Activated CD8-positive, alpha-beta memory T cell treated with anti-CD3 and anti-CD28 coated beads for 1 hour (primary cell): ENCODE measurements at regions not wholly inside any gene's neighbourhood (a gene's known extent, or its start where the extent isn't known, plus 50 kb on each side); places are given as distances from the start of the nearest gene placed in this dataset.

Experiments
- DNase-seq, 2 donors: peaks; one replicate each; pipeline ENCODE4 v3.0.0-alpha.2; 2020; ENCODE audit warnings: low read depth in 1 of 2; ENCODE audit errors: extremely low read depth in 1 of 2

DNA sequence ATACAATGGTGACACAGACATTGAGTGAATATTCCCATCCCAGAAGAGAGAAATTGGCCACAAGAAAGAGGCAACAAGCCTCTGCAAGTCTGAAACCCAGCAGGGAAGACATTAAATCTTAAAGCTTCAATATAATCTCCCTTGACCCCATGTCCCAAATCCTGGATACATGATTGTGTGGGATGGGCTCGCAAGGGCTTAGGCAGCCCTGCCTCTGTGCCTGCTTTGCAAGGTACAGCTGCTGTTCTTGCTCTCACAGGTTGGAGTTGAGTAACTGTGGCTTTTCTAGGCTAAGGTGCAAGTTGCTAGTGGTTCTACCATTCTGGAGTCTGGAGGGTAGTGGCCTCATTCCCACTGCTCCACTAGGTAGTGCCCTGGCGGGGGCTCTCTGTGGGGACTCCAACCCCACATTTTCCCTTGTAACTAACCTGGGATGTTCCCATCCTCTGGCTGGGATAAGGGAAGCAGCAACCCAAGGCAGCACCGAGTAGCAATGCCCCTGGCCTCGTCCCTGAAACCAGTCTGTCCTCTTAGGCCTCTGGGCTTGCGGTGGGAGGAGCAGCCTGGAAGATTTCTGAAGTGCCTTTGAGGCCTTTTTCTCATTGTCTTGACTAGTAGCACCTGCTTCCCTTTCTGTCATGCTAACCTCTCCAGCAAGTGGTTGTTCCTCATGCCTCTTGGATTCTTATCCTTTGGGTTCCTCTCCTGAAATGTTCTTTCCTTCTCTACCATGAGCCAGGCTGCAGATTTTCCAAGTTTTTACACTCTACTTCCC, 90.0 kb downstream of the FAM174B start:
- no peak for DNase-seq

DNA sequence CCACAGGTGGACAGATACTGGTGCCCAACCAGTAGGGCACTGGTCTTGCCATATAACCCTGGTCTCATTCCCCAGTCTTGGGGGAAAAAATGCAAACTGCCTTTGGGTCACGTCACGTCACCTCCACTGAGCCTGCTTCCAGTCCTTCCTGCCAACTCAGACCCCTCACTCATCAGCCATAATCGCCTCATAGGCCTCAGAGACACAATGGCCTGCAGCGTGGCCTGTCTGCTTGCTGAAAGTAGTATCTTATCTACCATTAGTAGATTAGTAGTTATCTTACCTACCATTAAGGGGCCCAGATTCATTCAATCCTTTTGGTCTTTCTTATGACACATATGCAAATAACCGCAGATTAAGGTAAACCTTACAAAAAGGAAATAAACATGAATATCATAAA, 93.8 kb downstream of the FAM174B start:
- DNase-seq, result no peak

DNA sequence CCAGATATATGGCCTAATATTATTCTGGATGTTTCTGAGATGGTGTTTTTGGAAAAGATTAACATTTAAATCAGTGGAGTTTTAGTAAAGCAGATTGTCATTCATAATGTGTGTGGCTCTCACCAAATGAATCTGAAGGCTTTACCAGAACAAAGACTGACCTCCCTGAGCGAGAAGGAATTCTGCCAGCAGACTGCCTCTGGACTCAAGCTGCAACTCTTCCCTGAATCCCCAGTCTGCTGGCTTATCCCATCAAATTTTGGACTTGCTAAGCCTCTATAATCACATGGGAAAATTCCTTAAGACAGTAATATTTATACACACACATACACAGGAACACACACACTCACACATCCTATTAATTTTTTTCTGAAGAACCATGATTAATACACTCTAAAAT, 102.3 kb downstream of the FAM174B start:
- DNase-seq, result no peak

DNA sequence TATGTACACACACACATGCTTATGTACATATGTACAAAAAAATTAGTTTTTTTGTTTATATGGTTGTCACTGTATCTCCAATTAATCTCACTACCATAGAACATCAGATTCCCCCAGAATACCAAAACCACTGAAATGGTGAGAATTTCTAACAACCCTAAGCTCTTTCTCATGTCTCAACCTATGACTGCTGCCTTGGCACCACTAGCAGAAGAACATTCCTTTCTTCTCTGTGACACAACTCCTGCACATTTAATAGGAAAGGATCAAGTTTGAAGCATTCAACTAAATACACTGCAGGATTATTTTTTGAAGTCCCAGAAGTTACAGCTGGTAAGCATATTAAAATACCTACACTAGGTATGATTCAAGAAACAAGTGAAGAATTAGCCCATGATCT, 109.6 kb downstream of the FAM174B start:
- no peak for DNase-seq

DNA sequence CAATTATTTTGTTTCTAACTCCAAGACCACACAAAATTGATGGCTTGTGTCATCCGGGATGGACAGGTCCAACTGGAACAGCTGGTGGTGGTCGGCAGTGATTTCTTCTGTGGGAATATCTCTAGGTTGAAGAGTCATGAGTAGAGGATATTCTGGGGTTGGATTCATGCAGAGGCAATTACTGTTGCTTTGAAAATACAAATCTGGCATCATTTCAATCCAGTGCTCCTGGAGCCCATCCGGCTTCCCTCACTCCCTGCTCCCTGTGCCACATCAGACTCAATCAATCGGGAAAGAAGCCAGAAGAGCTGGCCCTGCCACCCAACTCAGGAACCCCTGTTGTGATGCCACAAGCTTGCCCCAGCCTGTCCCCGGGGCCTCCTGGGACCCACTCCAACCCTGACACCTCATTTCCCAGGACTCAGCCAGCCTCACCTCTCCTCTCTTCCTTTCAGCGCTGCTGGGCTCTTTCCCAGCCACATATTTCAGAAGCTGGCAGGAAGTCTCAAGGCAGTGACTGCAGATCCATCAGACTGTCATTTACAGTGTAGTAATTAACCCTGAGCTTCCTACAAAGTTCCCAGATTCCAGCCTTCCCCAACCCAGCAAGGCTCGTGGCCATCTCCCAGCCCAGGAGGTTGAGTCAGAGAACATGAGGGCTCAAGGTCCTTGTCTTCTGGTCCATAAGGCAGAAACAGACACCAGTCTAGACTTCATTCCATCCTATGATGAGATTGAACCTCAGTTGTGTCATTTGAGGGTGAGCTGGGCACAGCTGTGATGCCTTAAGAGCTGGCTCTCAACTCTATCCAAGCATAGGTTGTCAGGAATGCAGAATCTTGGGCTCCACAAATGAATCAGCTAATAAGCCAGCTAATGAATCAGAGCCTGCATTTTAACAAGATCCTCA, 114.0 kb downstream of the FAM174B start:
- DNase-seq, result no peak

DNA sequence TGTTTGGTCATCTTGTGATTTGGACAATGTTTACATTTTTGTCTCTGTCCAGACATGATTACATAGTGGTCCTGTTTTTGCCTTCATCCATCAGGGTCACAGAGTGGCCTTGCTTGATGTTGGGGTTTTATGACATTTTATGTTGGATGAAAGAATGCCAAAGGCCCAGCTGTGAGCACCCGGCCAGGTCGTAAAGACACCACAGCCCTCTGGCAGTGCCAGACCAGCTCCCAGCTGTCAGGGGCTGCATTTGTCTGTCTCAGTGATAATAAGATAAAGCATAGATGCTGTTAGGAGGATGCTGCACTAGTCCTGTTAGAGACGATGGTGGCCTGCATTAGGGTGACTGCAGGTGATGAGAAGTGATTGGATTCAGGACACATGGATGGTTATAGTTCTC, 117.5 kb downstream of the FAM174B start:
- DNase-seq, result no peak

DNA sequence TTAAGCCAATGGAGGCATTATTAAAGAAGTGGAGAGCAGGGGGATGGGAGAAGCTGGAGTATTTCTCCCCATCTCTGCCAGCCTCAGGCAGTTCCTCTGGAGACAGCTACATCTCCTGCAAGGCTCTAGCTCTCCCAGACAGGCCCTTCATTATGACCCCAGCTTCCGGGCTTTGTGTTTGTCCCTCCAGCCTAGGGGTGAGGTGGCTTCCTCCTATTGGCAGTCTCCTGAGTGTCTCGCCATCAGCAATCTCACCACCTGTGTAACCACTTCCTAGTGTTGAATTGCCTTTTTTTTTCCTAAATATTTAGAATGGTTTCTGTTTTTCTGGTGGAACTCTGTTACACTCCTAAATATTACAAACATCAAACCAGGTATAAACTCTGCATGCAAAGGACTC, 122.3 kb downstream of the FAM174B start:
- no peak for DNase-seq

DNA sequence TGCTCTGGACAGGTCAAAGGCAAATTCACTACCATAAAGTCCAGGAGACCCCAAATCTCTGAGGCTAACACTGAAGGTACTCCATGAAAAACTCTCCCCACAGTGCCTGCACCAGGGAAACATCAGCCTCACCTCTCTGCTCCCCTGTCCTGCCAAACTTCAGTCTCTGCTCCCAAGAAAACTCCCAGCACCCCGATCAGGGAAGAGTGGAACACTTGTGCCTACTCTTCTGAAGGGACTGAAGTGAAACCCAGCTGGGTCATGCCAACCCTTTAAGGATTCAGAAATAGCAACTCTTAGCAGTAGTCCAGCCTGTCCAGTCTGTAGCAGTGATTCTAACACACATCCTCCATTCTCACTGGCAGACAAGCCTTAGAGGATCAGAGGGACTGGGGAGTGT, 124.2 kb downstream of the FAM174B start:
- no peak for DNase-seq

DNA sequence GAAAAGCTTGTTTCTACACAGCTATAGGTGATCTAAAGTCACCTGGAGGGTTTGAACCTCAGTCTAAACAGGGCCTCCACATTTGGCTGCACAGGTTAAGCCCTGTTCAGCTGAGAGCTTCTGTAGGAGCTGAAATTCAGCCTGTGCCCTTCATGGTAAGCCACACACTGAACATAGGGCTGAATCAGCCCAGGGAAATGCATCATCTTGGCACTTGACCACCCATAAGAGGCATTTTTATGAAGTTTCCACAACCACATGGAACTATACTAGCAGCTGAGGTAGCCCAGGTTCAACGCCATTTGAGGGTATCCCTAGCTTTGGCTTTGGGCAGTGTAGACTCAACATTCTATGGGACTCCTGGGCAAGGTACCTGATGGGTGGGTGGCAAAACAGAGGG, 126.8 kb downstream of the FAM174B start:
- no peak for DNase-seq

DNA sequence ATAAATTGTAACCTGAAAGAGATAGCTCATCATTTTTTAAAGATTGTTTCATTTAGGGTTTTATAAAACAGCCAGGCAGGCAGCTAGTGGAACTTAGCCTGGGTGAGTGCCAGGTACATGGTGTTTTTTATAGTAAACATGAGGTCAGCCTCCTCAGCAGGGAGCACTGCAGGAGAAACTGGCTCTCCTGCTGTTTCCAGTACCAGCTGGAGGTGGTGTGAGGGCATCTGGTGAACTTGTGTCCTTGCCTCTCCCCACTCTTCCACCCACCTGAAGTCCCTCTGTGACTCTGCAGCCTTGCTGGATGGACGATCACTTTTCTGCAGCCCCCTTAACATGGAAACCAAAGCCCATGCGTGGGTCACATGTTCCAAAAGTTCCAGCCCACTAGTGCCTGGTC, 128.4 kb downstream of the FAM174B start:
- DNase-seq, result no peak

DNA sequence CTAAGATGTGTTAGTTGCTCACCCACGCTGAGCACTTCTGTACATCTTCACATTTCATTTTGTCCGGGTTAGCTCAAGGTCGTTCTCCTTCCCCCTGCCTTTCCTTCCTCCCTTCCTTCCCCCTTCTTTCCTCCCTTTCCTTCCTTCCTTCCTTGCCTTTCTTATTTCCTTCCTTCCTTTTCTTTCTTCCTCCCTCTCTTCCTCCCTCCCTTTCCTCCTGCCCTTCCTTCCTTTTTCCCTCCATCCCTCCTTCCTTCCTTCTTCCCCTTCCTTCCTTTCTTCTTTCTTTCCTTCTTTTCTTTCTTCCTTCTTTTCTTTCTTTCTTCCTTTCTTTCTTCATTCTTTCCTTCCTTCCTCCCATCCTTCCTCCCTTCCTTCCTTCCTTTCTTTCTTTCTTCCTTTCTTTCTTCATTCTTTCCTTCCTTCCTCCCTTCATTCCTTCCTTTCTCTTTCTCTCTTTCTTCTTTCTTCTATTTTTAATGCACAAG, 129.8 kb downstream of the FAM174B start:
- no peak for DNase-seq

DNA sequence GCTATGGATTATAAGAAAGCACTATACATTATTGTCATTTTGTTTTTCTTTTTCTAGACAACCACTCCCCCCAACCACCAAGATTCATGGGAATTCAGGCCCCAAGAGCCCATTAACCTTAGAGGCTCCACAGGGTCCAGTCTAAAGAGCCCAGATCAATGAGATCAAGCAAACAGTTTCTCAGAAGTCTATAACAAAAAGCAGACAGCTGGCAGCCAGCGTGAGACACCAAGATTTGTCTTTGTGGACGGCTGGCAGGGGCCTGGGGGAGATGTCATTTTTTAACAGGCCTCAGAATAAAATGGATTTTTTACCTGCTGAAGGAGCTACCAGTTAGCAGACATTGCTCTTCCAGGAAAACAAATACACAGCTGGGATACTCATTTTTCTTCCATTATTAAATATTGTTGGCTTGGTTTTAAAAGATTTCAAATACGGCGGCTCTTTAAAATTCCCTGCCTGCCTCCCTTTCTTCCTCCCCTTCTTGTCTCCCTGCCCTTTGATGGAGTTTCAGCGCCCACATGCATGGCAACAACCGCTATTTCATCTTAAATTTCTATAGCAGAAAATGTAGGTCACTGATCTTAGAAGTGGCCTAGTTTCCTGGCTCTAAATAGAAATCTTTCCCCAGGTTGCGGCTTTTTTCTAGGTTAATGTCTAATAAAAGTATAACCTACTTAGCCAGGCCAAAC, 130.6 kb downstream of the FAM174B start:
- no peak for DNase-seq

DNA sequence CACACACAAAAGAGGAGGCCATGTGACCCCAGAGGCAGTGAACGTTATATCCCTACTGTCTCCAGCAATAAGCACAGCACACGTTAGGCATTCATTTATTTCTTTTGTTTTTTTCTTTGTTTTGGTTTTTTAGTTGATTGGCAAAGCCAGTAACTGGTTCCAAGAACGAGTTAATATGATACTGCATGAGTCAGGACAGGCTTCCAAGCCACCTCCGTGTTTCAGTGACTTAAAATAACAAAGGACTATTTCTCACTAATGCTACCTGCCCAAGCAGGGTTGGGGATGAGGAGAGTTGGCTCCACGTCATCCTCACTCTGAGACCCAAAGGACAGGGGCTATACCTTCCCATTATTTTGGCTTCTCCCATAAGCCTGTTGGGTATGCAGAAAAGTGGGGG, 130.5 kb downstream of the ST8SIA2 start:
- DNase-seq, result no peak

DNA sequence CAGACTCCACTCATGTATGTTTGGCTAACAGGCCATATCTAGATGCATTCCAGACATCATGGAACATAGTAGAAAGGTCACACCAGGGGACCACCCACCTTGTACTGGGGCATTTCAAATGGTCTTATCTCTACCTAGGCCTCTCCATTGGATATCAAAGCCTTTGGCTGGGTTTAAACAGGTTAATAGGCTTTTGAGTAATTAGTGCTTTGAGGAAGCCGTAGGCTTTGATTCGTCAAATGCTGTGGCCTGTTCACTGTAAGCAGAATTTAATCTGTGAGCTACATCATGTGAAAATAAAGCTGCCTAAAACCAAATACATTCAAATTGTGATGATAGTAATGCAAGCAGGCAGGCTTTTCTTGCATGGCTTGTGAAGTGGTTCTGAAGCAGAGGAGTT, 129.5 kb downstream of the ST8SIA2 start:
- no peak for DNase-seq

DNA sequence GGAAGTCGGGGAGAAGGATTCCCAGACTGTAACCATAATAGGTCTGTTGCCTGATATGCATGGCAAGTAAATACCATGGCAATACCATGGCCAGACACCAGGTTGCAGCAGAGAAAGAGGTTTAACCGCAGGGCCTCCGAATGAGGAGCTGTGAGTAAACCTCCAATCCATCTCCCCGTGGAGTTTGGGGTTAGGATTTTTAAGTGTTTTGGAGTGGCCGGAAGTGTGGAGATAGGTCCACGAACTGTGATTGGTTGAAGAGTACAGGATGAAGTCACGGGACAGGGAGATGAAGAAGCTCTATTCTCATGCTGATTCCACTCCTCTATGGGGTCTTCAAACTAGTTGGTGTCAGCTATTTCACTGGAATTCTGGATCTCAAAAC, 127.9 kb downstream of the ST8SIA2 start:
- DNase-seq, result peak in 1 of 2 donors; percentile 3

DNA sequence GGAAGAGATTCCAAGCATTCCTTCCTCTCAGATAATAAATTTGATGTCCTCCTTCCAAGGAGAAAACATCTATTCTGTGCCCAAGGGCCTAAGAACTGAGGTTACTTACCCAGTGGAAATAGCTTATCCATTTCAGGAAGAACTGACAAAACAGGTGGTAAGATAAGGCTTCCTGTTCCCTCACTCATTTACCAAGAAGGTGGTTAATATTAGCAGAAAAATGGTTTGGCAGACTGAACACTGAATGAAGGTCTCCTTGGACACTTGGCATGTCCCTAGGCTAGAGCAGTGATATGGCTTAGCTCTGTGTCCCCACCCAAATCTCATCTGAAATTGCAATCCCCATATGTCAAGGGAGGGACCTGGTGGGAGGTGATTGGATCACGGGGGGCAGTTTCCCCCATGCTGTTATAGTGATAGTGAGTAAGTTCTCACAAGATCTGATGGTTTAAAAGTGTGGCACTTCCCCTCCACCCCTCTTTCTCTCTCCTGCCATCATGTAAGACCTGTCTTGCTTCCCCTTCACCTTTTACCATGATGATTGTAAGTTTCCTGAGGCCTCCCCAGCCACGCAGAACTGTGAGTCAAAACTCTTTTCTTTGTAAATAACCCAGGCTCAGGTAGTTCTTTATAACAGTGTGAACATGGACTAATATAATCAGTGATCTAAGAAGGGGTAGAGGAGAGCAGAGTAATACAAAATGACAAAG, 127.4 kb downstream of the ST8SIA2 start:
- DNase-seq, result no peak

DNA sequence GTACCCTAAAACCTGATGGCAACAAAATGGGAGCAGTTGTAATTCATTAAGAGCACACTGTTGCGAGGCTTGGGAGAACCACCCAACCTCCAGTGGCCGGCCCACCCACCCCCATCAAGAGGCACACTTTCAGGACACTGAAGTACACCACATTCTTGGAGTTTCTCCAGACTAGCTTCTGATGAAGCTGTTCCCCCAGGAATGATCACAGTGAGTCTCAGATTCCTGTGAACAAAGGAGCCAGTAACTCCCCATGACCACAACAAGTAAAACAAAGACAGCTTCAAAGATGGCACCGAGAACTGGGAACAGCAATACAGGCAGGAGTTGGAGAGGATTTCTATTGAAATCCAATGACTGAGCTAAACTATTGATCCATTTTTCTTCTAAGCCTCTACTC, 126.0 kb downstream of the ST8SIA2 start:
- no peak for DNase-seq
